ENCODE measurements at regions not wholly inside any gene's neighbourhood (a gene's known extent, or its start where the extent isn't known, plus 50 kb on each side); places are given as distances from the start of the nearest gene placed in this dataset.

DNA sequence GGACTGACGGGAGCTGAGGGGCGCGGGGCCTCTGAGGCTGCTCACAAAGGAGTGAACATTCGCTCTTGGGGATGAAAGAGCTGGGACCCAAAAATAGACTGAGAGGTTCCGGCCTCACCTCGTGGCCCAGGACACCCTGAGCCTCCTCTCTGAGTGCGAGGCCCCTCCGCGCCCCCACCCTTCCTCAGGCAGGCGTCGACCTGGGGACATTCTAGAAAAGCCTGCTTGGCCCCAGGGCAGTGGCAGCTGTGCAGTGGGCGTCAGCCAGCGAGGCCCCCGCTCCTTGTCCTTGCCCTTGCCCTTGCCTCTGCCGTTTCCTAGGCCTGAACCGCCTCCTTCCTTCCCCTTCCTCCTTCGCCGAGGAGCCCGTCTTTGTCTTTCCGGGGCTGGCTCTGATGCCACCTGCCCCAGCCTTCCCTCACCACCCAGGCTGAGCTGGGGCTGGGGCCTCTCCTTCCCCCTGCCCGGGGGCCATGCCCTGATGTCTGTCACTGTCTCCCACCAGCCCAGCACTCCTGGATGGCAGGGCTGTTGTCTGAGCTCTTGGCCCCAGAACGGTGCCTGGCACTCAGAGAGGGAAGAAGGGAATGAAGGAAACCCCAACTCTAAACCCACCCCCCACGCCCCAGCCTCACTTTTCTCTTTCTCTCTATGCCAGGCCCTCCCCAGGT, 208.2 kb upstream of the RTL1 start:
- no peaks in the 10 kb centered on the region for H3K9me2 ChIP-seq
- no peaks in the 10 kb centered on the region for H3K79me2 ChIP-seq (ENCODE audit: insufficient read depth)
- no peak overlapping the region for H2AFZ ChIP-seq (ENCODE audit: low read depth)
- POLR2A ChIA-PET: no interaction called here
- CTCF ChIA-PET: interaction anchor here (0.6 to 1.1 kb wide), 2 partner anchors 15 to 47 kb away, joined by 3 read pairs; no protein-coding TSS in a partner anchor
- H3K27ac ChIP-seq (ENCODE audit: low read depth in 2 of 2, low read length in 1 of 2): peak overlapping the region in 1 of 2 experiments; percentile 62; a peak in 1 of 4 replicates
- no peak overlapping the region for H3K4me3 ChIP-seq (ENCODE audit: low read depth in 2 of 2, low read length in 1 of 2)
- H3K27me3 ChIP-seq (ENCODE audit: insufficient read depth): no peaks in the 10 kb centered on the region
- no peaks in the 10 kb centered on the region for H4K20me1 ChIP-seq (ENCODE audit: insufficient read depth)
- H3K4me1 ChIP-seq (ENCODE audit: control insufficient read depth in 1 of 2, insufficient read depth in 2 of 2, low read depth in 1 of 2, low read length in 1 of 2): peaks cover 0 to 34% of the 10 kb centered on the region in 2 experiments; a peak in 1 of 4 replicates
- no peak overlapping the region for H3K9ac ChIP-seq
- 75% methylated on average over 14 of the region's 23 CpGs for WGBS (ENCODE audit: low lambda C conversion rate)
- no peaks in the 10 kb centered on the region for H3F3A ChIP-seq (replicated peaks; ENCODE audit: insufficient read depth)
- DNase-seq: peak; percentile 40
- TF ChIP-seq, protein P1, sequence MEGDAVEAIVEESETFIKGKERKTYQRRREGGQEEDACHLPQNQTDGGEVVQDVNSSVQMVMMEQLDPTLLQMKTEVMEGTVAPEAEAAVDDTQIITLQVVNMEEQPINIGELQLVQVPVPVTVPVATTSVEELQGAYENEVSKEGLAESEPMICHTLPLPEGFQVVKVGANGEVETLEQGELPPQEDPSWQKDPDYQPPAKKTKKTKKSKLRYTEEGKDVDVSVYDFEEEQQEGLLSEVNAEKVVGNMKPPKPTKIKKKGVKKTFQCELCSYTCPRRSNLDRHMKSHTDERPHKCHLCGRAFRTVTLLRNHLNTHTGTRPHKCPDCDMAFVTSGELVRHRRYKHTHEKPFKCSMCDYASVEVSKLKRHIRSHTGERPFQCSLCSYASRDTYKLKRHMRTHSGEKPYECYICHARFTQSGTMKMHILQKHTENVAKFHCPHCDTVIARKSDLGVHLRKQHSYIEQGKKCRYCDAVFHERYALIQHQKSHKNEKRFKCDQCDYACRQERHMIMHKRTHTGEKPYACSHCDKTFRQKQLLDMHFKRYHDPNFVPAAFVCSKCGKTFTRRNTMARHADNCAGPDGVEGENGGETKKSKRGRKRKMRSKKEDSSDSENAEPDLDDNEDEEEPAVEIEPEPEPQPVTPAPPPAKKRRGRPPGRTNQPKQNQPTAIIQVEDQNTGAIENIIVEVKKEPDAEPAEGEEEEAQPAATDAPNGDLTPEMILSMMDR (IDR thresholded peaks at IDR 0.05): no peak
- no peak for TF ChIP-seq SMC3 (IDR thresholded peaks at IDR 0.05; ENCODE audit: low read depth, low read length)
- no peak for TF ChIP-seq CHD2 (IDR thresholded peaks at IDR 0.05; ENCODE audit: low read length, partially characterized antibody)
- no peak for TF ChIP-seq EP300 (IDR thresholded peaks at IDR 0.05; ENCODE audit: borderline replicate concordance in 1 of 2, low read depth in 1 of 2, low read length in 1 of 2)
- TF ChIP-seq, protein P2, sequence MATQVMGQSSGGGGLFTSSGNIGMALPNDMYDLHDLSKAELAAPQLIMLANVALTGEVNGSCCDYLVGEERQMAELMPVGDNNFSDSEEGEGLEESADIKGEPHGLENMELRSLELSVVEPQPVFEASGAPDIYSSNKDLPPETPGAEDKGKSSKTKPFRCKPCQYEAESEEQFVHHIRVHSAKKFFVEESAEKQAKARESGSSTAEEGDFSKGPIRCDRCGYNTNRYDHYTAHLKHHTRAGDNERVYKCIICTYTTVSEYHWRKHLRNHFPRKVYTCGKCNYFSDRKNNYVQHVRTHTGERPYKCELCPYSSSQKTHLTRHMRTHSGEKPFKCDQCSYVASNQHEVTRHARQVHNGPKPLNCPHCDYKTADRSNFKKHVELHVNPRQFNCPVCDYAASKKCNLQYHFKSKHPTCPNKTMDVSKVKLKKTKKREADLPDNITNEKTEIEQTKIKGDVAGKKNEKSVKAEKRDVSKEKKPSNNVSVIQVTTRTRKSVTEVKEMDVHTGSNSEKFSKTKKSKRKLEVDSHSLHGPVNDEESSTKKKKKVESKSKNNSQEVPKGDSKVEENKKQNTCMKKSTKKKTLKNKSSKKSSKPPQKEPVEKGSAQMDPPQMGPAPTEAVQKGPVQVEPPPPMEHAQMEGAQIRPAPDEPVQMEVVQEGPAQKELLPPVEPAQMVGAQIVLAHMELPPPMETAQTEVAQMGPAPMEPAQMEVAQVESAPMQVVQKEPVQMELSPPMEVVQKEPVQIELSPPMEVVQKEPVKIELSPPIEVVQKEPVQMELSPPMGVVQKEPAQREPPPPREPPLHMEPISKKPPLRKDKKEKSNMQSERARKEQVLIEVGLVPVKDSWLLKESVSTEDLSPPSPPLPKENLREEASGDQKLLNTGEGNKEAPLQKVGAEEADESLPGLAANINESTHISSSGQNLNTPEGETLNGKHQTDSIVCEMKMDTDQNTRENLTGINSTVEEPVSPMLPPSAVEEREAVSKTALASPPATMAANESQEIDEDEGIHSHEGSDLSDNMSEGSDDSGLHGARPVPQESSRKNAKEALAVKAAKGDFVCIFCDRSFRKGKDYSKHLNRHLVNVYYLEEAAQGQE (IDR thresholded peaks at IDR 0.05; ENCODE audit: low read depth, low read length): no peak
- TF ChIP-seq RXRA (IDR thresholded peaks at IDR 0.05; ENCODE audit: borderline replicate concordance, low read depth): no peak
- TF ChIP-seq MEF2A (IDR thresholded peaks at IDR 0.05; ENCODE audit: borderline replicate concordance, low read depth): no peak
- TF ChIP-seq EZH2phosphoT487 (IDR thresholded peaks at IDR 0.05; ENCODE audit: borderline replicate concordance, low read depth): no peak
- TF ChIP-seq, protein P3, sequence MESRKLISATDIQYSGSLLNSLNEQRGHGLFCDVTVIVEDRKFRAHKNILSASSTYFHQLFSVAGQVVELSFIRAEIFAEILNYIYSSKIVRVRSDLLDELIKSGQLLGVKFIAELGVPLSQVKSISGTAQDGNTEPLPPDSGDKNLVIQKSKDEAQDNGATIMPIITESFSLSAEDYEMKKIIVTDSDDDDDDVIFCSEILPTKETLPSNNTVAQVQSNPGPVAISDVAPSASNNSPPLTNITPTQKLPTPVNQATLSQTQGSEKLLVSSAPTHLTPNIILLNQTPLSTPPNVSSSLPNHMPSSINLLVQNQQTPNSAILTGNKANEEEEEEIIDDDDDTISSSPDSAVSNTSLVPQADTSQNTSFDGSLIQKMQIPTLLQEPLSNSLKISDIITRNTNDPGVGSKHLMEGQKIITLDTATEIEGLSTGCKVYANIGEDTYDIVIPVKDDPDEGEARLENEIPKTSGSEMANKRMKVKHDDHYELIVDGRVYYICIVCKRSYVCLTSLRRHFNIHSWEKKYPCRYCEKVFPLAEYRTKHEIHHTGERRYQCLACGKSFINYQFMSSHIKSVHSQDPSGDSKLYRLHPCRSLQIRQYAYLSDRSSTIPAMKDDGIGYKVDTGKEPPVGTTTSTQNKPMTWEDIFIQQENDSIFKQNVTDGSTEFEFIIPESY (IDR thresholded peaks at IDR 0.05; ENCODE audit: borderline replicate concordance, low read depth): no peak
- no peak for TF ChIP-seq FOXJ3 (CRISPR knock-in tag; IDR thresholded peaks at IDR 0.05)
- no peak for TF ChIP-seq YY1 (IDR thresholded peaks at IDR 0.05; ENCODE audit: low read depth)
- no peak for TF ChIP-seq RFX5 (IDR thresholded peaks at IDR 0.05; ENCODE audit: low read length)
- TF ChIP-seq, protein P4, sequence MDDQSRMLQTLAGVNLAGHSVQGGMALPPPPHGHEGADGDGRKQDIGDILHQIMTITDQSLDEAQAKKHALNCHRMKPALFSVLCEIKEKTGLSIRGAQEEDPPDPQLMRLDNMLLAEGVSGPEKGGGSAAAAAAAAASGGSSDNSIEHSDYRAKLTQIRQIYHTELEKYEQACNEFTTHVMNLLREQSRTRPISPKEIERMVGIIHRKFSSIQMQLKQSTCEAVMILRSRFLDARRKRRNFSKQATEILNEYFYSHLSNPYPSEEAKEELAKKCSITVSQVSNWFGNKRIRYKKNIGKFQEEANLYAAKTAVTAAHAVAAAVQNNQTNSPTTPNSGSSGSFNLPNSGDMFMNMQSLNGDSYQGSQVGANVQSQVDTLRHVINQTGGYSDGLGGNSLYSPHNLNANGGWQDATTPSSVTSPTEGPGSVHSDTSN (IDR thresholded peaks at IDR 0.05): no peak
- TF ChIP-seq, protein P5, sequence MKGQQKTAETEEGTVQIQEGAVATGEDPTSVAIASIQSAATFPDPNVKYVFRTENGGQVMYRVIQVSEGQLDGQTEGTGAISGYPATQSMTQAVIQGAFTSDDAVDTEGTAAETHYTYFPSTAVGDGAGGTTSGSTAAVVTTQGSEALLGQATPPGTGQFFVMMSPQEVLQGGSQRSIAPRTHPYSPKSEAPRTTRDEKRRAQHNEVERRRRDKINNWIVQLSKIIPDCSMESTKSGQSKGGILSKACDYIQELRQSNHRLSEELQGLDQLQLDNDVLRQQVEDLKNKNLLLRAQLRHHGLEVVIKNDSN (IDR thresholded peaks at IDR 0.05; ENCODE audit: borderline replicate concordance, low read depth): no peak
- no peak for TF ChIP-seq FOXM1 (IDR thresholded peaks at IDR 0.05; ENCODE audit: low read depth)
- no peak for TF ChIP-seq FOSL2 (IDR thresholded peaks at IDR 0.05; ENCODE audit: borderline replicate concordance, low read depth)
- no peak for TF ChIP-seq JUND (IDR thresholded peaks at IDR 0.05)
- no peak for TF ChIP-seq GABPA (IDR thresholded peaks at IDR 0.05; ENCODE audit: low read depth)
- TF ChIP-seq ELF1 (IDR thresholded peaks at IDR 0.05): no peak
- H3K36me3 ChIP-seq (replicated peaks in 1 of 2; ENCODE audit: control insufficient read depth in 1 of 2, insufficient read depth in 2 of 2, low read length in 1 of 2): no peaks in the 10 kb centered on the region
- H3K4me2 ChIP-seq: no peak overlapping the region
- H3K9me3 ChIP-seq: no peaks in the 10 kb centered on the region

All from SK-N-SH (cell line).